Mucosa of gallbladder (tissue), 1 donor: ENCODE measurements at regions not wholly inside any gene's neighbourhood (a gene's known extent, or its start where the extent isn't known, plus 50 kb on each side); places are given as distances from the start of the nearest gene placed in this dataset.
"Not testable (repeated sequence)": the region's sequence is repeated elsewhere in the genome, so short reads cannot be mapped to it uniquely, and the experiment has no call there.

Experiments used
- DNase-seq: peaks from one replicate; pipeline ENCODE4 v3.0.0-alpha.2; 2020; ENCODE audit warnings: low spot score
- donor health status: DM: no; HTN: no; CAD: no.

DNA sequence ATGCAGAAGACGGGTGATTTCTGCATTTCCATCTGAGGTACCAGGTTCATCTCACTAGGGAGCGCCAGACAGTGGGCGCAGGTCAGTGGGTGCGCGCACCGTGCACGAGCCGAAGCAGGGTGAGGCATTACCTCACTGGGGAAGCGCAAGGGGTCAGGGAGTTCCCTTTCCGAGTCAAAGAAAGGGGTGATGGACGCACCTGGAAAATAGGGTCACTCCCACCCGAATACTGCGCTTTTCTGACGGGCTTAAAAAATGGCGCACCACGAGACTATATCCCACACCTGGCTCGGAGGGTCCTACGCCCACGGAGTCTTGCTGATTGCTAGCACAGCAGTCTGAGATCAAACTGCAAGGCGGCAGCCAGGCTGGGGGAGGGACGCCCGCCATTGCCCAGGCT is 1246.0 kb upstream of the PABPC4L start:
- DNase-seq, result not testable (repeated sequence)

DNA sequence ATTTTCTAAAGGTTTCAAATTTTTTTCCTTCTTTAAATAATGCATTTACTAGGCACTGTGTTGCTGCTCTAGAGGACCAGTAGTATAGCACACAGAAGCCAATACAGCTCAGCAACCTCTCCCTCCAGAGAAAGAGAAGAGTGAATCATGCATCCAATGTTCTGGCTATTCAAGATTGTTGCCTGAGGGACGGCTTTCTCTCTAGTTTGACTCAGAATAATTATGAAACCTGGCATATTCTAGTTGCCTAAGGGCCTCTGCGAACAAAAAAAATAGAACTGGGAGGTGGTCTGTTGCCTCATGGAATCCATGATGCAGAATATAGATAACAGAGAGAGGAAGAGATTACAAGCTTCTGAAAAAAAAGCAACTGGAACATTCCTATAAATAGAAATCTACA is 1233.3 kb upstream of the PABPC4L start:
- no peak for DNase-seq

- no peak for DNase-seq
These were observed 1227.9 kb upstream of the PABPC4L start for GRCh38 chr4:135429528-135429927.

GRCh38 chr4:135418353-135418752 is 1216.8 kb upstream of the PABPC4L start:
- no peak for DNase-seq

- no peak for DNase-seq
These were observed 1210.6 kb upstream of the PABPC4L start for GRCh38 chr4:135412213-135412612.

GRCh38 chr4:135411251-135411650 is 1209.7 kb upstream of the PABPC4L start:
- no peak for DNase-seq

GRCh38 chr4:135409261-135409660 is 1207.7 kb upstream of the PABPC4L start:
- not testable (repeated sequence) for DNase-seq

- DNase-seq, result no peak
These were observed 1206.5 kb upstream of the PABPC4L start for GRCh38 chr4:135408109-135408508.

GRCh38 chr4:135406597-135406996 is 1205.0 kb upstream of the PABPC4L start:
- not testable (repeated sequence) for DNase-seq

DNA sequence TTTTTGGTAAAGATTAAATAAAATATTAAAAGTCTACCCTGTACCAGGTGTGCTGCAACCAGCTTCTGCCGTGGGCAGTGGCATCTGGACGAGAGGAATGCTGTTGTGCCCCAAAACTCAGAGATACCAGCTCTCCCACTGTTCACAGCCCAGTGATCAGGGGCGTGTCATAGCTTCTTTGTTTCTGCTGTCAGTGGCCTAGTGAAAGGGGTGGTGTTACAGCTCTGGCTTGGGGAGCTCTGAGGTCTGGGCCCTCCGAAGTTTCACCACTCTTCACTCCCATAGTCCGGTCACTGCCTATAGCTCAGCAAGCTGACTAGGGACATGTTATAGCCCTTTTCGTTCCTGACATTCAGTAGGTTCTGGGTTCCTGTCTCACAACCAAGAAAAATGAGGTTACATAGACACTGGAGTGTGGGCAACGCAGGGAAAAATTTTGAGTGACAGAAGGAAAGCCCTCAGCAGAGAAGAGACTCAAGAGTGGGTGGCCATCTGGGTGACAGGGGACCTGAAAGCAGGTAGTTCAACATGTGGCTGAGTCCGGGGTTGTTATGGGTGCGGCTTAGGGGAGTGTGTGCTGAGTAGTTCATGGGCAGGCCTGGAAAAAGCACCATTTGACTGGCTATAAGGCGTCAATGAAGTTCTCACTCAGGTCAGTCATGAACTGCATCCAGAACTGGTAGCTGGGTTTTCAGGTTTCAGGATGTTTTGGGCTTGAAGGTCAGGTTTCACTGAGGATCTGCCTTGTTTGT is 1184.4 kb upstream of the PABPC4L start:
- DNase-seq, result no peak

- no peak for DNase-seq
These were observed 1182.0 kb upstream of the PABPC4L start for GRCh38 chr4:135383356-135384288.

- DNase-seq, result no peak
These were observed 1180.8 kb upstream of the PABPC4L start for GRCh38 chr4:135382280-135382959.

GRCh38 chr4:135372131-135372530 is 1170.5 kb upstream of the PABPC4L start:
- DNase-seq, result no peak

GRCh38 chr4:135371137-135371536 is 1169.5 kb upstream of the PABPC4L start:
- no peak for DNase-seq

GRCh38 chr4:135368831-135369230 is 1167.2 kb upstream of the PABPC4L start:
- DNase-seq, result no peak

- no peak for DNase-seq
These were observed 1163.5 kb upstream of the PABPC4L start for GRCh38 chr4:135365065-135365464.

DNA sequence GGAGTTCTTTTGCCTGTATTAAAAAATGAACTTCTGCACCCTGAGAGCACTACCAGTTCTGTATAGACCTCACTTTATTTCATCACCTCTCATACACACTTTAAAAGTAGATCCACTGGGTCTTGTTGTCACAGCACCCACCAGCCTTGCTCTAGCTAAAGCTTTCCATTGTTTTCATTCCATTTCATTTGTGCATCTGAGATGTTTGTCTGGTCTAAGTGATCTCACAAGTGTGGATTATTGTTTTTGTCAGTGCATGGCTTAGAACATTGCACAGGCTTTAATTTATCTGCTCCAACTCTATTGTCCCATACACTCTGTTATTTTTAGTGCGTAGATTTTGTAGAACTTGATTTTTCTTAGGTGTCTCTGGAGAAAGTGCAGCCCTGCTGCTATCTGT is 1157.5 kb upstream of the PABPC4L start:
- DNase-seq, result no peak

- DNase-seq, result no peak
These were observed 1155.5 kb upstream of the PABPC4L start for GRCh38 chr4:135357091-135357490.

DNA sequence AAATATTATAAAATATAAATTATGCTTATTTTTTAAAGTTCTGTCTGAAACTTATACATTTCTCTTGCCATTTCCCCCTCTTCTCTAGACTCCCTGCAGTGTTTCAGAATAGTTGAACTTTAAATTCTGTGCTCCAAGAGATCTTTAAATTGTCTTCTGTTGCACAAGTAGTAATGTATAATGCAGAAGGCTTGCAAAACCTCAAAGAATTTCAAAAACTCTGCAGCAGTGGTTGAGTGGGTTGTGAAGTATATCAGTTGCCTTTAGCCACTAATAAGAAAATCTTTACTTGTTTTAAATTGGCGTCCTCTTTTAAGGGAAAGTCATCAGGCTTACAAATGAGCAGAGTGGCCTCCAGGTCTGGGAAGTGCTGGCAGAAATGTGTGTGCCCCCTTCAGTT is 1153.3 kb upstream of the PABPC4L start:
- DNase-seq, result no peak

DNA sequence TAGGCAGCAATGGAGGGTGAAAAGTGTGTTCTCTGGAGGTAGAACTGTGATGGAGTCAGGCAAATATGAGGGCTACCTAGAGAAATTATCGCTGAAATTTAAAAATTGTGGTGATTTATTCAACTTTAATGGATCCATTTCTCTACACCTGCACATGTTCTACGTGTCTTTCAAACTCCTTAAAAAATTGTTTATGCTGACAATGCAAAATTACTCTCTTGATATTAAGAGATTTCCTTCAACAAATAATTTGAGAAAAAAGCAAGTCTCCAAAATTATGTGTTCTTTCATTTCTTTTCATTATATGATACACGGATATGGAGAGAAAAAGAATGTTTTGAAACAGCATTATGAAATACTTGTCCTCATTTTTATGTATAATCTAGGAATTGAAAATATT is 1151.4 kb upstream of the PABPC4L start:
- no peak for DNase-seq

GRCh38 chr4:135344492-135344891 is 1142.9 kb upstream of the PABPC4L start:
- no peak for DNase-seq

DNA sequence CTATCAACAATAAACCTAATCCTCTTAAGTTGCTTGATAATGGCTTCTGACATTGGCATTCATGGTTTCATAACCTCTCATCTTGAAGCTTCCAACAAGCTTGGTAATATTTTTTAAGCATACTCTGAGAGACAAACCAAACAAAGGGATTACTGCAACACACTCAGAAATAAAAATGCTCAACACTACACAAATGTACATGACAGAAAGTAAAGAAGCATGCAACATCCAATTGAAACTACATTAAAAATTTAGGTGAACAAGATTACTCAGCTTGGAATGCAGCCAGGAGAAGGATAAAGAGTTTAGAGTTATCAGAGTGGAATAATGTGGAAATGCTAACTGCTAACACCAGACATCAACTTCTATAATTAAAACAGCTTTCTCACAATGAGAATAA is 1136.6 kb upstream of the PABPC4L start:
- no peak for DNase-seq
